Kidney (tissue), 13 donors: ENCODE measurements at regions not wholly inside any gene's neighbourhood (a gene's known extent, or its start where the extent isn't known, plus 50 kb on each side); places are given as distances from the start of the nearest gene placed in this dataset.

ENCODE experiments used
- DNase-seq, 5 donors: peaks; one replicate each; pipeline ENCODE4 v3.0.0-alpha.2; 2013 to 2020
- FAIRE-seq: peaks from 2 replicates; lab custom pipeline; 2012; peaks lifted over from hg19 to GRCh38; lab: Jason Lieb, UNC
- H3K27ac ChIP-seq, 2 donors: one replicate each; pipeline ENCODE4 v1.7.0; 2013; ENCODE audit warnings: low read depth in 2 of 2, low read length in 2 of 2, inconsistent platforms in 1 of 2
- H3K27me3 ChIP-seq: one replicate; pipeline ENCODE4 v1.7.1; 2013; ENCODE audit warnings: low read length, inconsistent platforms; ENCODE audit not compliant: control insufficient read depth, insufficient read depth
- H3K36me3 ChIP-seq, 3 donors: one replicate each; pipeline versions ENCODE4 v1.7.0 to v1.7.1; 2013; ENCODE audit warnings: low read length in 3 of 3, control low read depth in 1 of 3, inconsistent platforms in 1 of 3; ENCODE audit not compliant: insufficient read depth in 3 of 3, control insufficient read depth in 2 of 3
- H3K4me1 ChIP-seq, 3 donors: one replicate each; pipeline versions ENCODE4 v1.7.0 to v1.7.1; 2013; ENCODE audit warnings: low read length in 3 of 3, inconsistent platforms in 1 of 3, low read depth in 1 of 3; ENCODE audit not compliant: control insufficient read depth in 2 of 3, insufficient read depth in 2 of 3
- H3K4me3 ChIP-seq, 3 donors: one replicate each; pipeline versions ENCODE4 v1.7.0 to v1.8.1; 2013; ENCODE audit warnings: low read length in 3 of 3, control low read depth in 1 of 3, inconsistent platforms in 1 of 3
- H3K9ac ChIP-seq, 3 donors: one replicate each; pipeline versions ENCODE4 v1.7.0 to v1.7.1; 2013; ENCODE audit warnings: low read length in 3 of 3, control low read depth in 1 of 3, inconsistent platforms in 1 of 3
- H3K9me3 ChIP-seq, 3 donors: one replicate each; pipeline versions ENCODE4 v1.7.0 to v1.7.1; 2013; ENCODE audit warnings: low read length in 3 of 3, control low read depth in 1 of 3, inconsistent platforms in 1 of 3; ENCODE audit not compliant: control insufficient read depth in 2 of 3, insufficient read depth in 1 of 3
- CTCF ChIP-seq: IDR thresholded peaks from 3 replicates; pipeline ENCODE4 v1.5.1; 2012; ENCODE audit warnings: mild to moderate bottlenecking, moderate library complexity, borderline replicate concordance; ENCODE audit not compliant: insufficient read depth; ENCODE audit errors: extremely low read depth
- intact Hi-C: fragments of 100-400 bp; cut with DNase I; formaldehyde crosslinking; loops from one replicate; pipeline ENCODE4 v1.11.1; 2022
- donor health status: control.
- donor health status: control.
- donor health status: control.
- donor health status: control.
- donor health status: control.
- donor health status: DM: yes; HTN: yes; CAD: no.
- donor health status: Normal renal cell carcinoma (clear cell type).

GRCh38 chr12:114855678-114856077 lies 171.7 kb upstream of the TBX3 start:
- peaks cover 0 to 4% (median 0%) of the 10 kb centered on the region in 3 donors for H3K9me3 ChIP-seq
- no peaks in the 10 kb centered on the region for H3K27me3 ChIP-seq
- no peak overlapping the region for H3K9ac ChIP-seq
- H3K36me3 ChIP-seq = no peaks in the 10 kb centered on the region
- DNase-seq (no peak), FAIRE-seq (no peak)
- no peaks in the 10 kb centered on the region for H3K4me1 ChIP-seq
- H3K27ac ChIP-seq = no peak overlapping the region
- no peak for TF ChIP-seq CTCF
- H3K4me3 ChIP-seq = no peak overlapping the region
- intact Hi-C loops = no loop called here

DNA sequence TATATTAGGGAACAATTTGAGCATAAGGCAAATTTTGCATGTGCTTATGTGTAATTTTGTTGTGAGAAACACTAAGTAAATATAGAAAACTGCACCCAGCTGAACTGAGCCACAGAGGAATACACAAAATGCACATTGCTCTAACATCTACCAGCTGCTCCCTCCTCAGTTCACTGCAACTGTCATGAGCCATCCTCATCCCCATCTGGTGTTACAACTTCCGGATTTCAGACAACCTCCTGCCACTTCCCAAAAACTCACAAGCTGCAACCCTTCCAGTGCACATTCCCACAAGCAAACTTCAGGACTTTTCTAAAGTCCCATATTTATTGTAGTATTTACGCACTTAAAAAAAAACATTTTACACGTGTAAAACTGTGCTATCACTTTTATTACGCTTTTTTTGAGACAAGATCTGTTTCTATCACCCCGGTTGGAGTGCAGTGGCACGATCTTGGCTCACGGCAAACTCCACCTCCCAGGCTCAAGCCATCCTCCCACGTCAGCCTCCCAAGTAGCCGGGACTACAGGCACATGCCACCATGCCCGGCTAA lies 169.1 kb upstream of the TBX3 start:
- peak in 3 of 5 donors; percentile 39 to 90 (median 60) for DNase-seq
- Histone ChIP-seq H3K9me3 (peaks cover 0 to 4% (median 0%) of the 10 kb centered on the region in 3 donors), H3K27me3 (no peaks in the 10 kb centered on the region), H3K9ac (no peak overlapping the region), H3K36me3 (no peaks in the 10 kb centered on the region), H3K4me3 (no peak overlapping the region), H3K27ac (no peak overlapping the region), H3K4me1 (no peaks in the 10 kb centered on the region)
- no peak for FAIRE-seq
- no peak for TF ChIP-seq CTCF
- intact Hi-C loops = no loop called here

- no peaks in the 10 kb centered on the region for H3K36me3 ChIP-seq
- DNase-seq (no peak), FAIRE-seq (no peak)
- intact Hi-C loops = no loop called here
- peaks cover 0 to 4% (median 0%) of the 10 kb centered on the region in 3 donors for H3K9me3 ChIP-seq
- H3K4me3 ChIP-seq = no peak overlapping the region
- no peaks in the 10 kb centered on the region for H3K4me1 ChIP-seq
- H3K27me3 ChIP-seq = no peaks in the 10 kb centered on the region
- H3K27ac ChIP-seq = no peak overlapping the region
- no peak overlapping the region for H3K9ac ChIP-seq
- no peak for TF ChIP-seq CTCF
These were observed 168.0 kb upstream of the TBX3 start for GRCh38 chr12:114851981-114852380.
